GM10266 (cell line): ENCODE measurements at regions not wholly inside any gene's neighbourhood (a gene's known extent, or its start where the extent isn't known, plus 50 kb on each side); places are given as distances from the start of the nearest gene placed in this dataset.

Experiments used
- DNase-seq: peaks from one replicate; pipeline ENCODE4 v3.0.0; 2012; ENCODE audit errors: extremely low spot score
- TF ChIP-seq, protein P1 (sequence below): IDR thresholded peaks from 2 replicates; pipeline ENCODE4 v1.5.1; 2012; ENCODE audit warnings: mild to moderate bottlenecking, low read depth; ENCODE audit not compliant: control insufficient read depth, insufficient read depth; ENCODE audit errors: missing control alignments

DNA sequence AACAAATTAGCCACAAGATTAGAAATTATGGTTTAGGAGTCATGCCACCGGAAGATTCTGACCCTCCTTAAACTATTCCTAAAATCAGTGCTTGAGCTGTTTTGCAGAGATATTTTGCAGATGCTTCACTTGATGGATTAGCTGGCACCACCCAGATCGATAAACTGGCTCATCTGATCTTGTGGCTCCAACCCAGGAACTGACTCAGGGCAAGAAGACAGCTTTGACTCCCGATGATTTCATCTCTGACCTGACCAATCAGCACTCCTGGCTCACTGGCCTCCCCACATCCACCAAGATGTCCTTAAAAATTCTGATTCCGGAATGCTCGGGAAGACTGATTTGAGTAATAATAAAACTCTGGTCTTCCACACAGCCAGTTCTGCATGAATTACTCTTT is 221.6 kb downstream of the RHOU start:
- TF ChIP-seq, protein P1, sequence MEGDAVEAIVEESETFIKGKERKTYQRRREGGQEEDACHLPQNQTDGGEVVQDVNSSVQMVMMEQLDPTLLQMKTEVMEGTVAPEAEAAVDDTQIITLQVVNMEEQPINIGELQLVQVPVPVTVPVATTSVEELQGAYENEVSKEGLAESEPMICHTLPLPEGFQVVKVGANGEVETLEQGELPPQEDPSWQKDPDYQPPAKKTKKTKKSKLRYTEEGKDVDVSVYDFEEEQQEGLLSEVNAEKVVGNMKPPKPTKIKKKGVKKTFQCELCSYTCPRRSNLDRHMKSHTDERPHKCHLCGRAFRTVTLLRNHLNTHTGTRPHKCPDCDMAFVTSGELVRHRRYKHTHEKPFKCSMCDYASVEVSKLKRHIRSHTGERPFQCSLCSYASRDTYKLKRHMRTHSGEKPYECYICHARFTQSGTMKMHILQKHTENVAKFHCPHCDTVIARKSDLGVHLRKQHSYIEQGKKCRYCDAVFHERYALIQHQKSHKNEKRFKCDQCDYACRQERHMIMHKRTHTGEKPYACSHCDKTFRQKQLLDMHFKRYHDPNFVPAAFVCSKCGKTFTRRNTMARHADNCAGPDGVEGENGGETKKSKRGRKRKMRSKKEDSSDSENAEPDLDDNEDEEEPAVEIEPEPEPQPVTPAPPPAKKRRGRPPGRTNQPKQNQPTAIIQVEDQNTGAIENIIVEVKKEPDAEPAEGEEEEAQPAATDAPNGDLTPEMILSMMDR = no peak
- DNase-seq = no peak

DNA sequence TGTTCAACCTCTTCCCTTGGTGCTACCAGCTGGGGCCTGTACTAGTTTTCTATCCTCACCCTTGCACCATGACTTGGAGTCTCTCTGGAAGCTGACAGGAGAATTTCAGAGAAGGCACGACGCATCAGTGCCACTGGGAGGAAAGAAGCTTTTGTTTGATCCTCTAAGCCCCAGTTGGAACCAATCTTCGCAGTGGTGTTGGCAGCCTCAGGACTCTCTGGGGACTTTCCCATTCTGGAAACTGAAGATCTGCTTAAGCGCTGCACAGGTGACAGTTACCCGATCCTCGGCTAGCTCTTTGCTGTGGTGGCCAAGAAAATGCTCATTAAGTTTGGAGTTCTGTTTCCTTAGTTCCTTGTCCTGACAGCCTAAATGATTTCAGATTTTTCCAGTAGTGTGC is 222.3 kb downstream of the RHOU start:
- no peak for DNase-seq
- TF ChIP-seq, protein P1 = no peak

DNA sequence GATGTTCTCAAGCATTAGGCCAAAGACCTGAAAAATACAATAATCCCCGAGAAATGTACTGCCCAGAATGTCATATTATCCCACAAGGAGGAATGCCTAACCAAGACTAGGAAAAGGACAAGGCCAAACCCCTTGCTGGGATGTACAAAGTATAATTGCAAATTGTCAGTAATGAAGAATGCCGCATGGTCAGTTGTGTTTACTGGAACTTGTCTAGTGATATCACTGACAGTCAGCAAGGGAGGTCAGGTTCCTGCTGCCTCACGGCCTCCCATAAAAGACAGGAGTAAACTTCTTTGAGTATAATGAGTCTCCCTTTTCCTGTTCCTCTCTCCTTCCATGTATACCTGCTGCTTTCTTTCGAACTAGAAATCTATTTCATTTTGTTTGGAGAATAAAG is 222.8 kb downstream of the RHOU start:
- TF ChIP-seq, protein P1 = no peak
- DNase-seq = no peak

DNA sequence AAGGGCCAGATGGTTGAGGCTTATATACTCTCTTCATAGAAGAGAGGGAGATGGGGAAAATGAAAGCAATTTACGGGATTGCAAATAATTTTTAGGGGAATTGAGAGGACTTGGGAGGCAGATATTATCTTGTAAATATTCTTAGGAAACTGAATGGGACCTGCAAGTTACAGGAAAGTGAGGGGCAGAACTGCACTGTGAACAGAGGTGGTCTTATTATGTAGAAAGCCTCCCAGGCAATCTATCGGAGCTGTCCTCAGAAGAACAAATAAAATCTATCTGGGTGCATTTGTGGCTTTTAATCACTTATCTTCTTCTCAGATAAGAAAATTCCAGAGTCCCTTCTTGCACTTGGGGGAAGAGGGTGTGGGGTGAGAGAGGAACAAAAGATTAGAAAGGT is 223.5 kb downstream of the RHOU start:
- TF ChIP-seq, protein P1 = no peak
- DNase-seq = no peak

DNA sequence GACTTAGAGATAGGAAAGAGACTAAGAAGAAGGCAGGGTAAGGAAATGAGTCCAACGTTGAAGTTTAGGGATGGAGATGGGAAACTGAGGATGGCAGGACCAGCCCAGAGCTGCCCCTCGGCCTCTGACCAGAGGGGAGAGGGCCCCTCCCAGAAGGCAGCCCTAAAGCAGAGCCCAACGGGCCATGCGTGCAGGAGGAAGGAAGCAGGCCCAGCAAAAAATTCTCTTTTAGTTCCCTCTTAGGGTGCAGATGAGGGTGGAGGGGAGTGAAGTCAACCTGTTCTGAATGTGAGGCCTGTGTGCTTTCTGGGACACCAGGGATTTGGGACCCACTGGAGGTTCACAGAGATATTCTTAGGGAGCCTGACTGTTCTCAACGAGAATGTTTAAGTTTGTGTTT is 225.4 kb downstream of the RHOU start:
- TF ChIP-seq, protein P1 = no peak
- DNase-seq = no peak

DNA sequence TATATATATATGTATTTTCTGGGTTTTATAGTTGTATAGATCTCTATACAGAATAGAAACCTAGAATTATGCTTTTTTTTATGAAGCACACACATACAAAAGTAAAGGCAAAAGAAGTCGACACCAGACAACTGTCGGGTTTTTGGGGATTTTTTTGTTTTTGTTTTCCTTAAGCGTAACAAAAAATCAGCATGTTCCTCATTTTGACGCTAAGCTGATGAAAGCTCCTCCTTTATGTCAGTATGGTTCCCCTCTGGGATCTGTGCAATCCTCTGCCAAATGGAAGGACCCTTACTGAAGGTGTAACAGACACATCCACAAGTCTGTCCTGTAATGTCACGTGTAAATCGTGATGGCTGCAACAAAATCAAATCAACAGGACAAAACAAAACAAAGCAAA is 226.2 kb downstream of the RHOU start:
- no peak for DNase-seq
- TF ChIP-seq, protein P1 = no peak

DNA sequence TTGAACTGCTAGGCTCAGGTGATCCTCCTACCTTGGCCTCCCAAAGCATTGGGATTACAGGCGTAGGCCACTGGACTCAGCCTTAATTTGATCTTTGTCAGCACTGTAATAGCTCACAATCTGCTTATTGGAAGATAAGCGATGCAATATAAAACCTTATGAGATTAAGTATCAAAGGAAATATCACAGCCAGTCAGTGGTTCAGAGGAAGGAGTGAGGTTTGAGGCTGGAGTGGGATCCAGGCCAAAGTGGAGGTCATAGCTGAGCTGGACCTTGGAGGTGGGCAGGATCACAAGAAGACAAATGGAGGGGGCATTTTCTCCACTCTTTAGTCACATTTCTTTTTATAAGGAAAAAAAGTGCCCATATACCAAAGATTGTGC is 228.5 kb downstream of the RHOU start:
- no peak for DNase-seq
- TF ChIP-seq, protein P1 = no peak
